ENCODE measurements at regions not wholly inside any gene's neighbourhood (a gene's known extent, or its start where the extent isn't known, plus 50 kb on each side); places are given as distances from the start of the nearest gene placed in this dataset.
A peak's percentile ranks its signal among the peaks of the same experiment; 100 is the strongest.

DNA sequence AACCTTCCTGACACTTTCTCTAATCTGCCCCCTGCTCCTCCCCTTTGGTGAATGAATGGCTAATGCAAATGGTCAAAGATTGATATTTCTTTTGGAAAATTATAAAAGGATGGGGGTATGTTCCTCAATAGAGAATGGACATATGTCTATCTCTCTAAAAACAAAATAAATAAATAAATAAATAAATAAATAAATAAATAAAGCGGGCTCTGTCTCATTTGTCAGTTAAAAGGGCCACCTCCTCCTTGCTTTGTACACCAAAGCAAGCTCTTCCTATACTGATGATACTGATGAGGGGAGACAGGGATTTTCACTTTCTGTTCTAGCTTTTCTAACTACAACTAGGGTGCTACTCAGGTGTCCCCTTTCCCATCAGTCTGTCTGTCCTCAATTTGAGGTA lies 135.5 kb upstream of the SPACA1 start:
- H3K4me2 ChIP-seq (ENCODE audit: extremely low read depth, insufficient read depth, low read length): no peak overlapping the region
- H3K27me3 ChIP-seq (ENCODE audit: control insufficient read depth, insufficient read depth, low read length): no peaks in the 10 kb centered on the region
- no peak overlapping the region for H3K27ac ChIP-seq (ENCODE audit: insufficient read depth, low read length)
- H4K20me1 ChIP-seq (ENCODE audit: control insufficient read depth, extremely low read depth, insufficient read depth, low read length): no peaks in the 10 kb centered on the region
- no peaks in the 10 kb centered on the region for H3K36me3 ChIP-seq (ENCODE audit: control insufficient read depth, insufficient read depth, low read length)
- H3K4me3 ChIP-seq (replicated peaks in 1 of 4; ENCODE audit: control extremely low read depth in 1 of 4, insufficient read depth in 1 of 4, low read depth in 3 of 4, low read length in 4 of 4): no peak overlapping the region
- no peaks in the 10 kb centered on the region for H3K79me2 ChIP-seq (ENCODE audit: control insufficient read depth, insufficient read depth, low read length)
- H3K9me3 ChIP-seq (ENCODE audit: control insufficient read depth, insufficient read depth, low read depth, low read length): no peaks in the 10 kb centered on the region
- TF ChIP-seq, protein P1, sequence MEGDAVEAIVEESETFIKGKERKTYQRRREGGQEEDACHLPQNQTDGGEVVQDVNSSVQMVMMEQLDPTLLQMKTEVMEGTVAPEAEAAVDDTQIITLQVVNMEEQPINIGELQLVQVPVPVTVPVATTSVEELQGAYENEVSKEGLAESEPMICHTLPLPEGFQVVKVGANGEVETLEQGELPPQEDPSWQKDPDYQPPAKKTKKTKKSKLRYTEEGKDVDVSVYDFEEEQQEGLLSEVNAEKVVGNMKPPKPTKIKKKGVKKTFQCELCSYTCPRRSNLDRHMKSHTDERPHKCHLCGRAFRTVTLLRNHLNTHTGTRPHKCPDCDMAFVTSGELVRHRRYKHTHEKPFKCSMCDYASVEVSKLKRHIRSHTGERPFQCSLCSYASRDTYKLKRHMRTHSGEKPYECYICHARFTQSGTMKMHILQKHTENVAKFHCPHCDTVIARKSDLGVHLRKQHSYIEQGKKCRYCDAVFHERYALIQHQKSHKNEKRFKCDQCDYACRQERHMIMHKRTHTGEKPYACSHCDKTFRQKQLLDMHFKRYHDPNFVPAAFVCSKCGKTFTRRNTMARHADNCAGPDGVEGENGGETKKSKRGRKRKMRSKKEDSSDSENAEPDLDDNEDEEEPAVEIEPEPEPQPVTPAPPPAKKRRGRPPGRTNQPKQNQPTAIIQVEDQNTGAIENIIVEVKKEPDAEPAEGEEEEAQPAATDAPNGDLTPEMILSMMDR (conservative IDR thresholded peaks at IDR 0.05 in 1 of 2, IDR thresholded peaks at IDR 0.05 in 1 of 2; ENCODE audit: low read depth in 1 of 2, low read length in 2 of 2): no peak
- no peak for TF ChIP-seq EZH2 (IDR thresholded peaks at IDR 0.05; ENCODE audit: low read length, missing control alignments)
- no peak overlapping the region for H3K9ac ChIP-seq (ENCODE audit: insufficient read depth, low read length)
- H2AFZ ChIP-seq (ENCODE audit: low read length): no peak overlapping the region
- no peaks in the 10 kb centered on the region for H3K4me1 ChIP-seq (ENCODE audit: control insufficient read depth, extremely low read depth, insufficient read depth, low read length)
- no peak for DNase-seq (ENCODE audit: low read depth in 2 of 2)

DNA sequence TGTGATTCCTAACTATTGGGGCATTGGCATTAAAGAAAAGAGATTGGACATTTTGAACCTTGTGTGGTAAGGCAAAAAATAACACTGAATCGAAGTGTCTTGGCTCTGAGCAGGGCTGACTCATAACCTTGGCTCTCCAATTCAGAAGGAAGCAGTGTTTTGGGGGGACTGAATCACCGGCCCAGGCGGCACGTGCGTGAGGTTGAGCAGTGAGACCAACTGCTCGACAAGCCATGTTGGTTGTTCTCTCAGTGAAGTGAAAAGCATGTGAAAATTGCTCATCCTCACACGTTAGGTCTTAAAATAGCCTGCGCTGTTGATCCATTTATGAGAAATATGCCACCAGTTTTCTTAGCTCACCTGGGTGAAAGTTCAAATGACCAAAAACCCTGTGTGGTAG lies 137.8 kb upstream of the SPACA1 start:
- DNase-seq (ENCODE audit: low read depth in 2 of 2): peak; percentile 46 to 97
- Histone ChIP-seq H3K79me2 (ENCODE audit: control insufficient read depth, insufficient read depth, low read length) (no peaks in the 10 kb centered on the region), H3K4me1 (ENCODE audit: control insufficient read depth, extremely low read depth, insufficient read depth, low read length) (no peaks in the 10 kb centered on the region), H3K9me3 (ENCODE audit: control insufficient read depth, insufficient read depth, low read depth, low read length) (no peaks in the 10 kb centered on the region), H2AFZ (ENCODE audit: low read length) (no peak overlapping the region), H3K36me3 (ENCODE audit: control insufficient read depth, insufficient read depth, low read length) (no peaks in the 10 kb centered on the region), H3K27me3 (ENCODE audit: control insufficient read depth, insufficient read depth, low read length) (no peaks in the 10 kb centered on the region), H4K20me1 (ENCODE audit: control insufficient read depth, extremely low read depth, insufficient read depth, low read length) (no peaks in the 10 kb centered on the region), H3K9ac (ENCODE audit: insufficient read depth, low read length) (no peak overlapping the region), H3K4me3 (replicated peaks in 1 of 4; ENCODE audit: control extremely low read depth in 1 of 4, insufficient read depth in 1 of 4, low read depth in 3 of 4, low read length in 4 of 4) (no peak overlapping the region), H3K27ac (ENCODE audit: insufficient read depth, low read length) (no peak overlapping the region), H3K4me2 (ENCODE audit: extremely low read depth, insufficient read depth, low read length) (no peak overlapping the region)
- TF ChIP-seq EZH2 (IDR thresholded peaks at IDR 0.05; ENCODE audit: low read length, missing control alignments): no peak
- TF ChIP-seq, protein P1 (conservative IDR thresholded peaks at IDR 0.05 in 1 of 2, IDR thresholded peaks at IDR 0.05 in 1 of 2; ENCODE audit: low read depth in 1 of 2, low read length in 2 of 2): no peak

DNA sequence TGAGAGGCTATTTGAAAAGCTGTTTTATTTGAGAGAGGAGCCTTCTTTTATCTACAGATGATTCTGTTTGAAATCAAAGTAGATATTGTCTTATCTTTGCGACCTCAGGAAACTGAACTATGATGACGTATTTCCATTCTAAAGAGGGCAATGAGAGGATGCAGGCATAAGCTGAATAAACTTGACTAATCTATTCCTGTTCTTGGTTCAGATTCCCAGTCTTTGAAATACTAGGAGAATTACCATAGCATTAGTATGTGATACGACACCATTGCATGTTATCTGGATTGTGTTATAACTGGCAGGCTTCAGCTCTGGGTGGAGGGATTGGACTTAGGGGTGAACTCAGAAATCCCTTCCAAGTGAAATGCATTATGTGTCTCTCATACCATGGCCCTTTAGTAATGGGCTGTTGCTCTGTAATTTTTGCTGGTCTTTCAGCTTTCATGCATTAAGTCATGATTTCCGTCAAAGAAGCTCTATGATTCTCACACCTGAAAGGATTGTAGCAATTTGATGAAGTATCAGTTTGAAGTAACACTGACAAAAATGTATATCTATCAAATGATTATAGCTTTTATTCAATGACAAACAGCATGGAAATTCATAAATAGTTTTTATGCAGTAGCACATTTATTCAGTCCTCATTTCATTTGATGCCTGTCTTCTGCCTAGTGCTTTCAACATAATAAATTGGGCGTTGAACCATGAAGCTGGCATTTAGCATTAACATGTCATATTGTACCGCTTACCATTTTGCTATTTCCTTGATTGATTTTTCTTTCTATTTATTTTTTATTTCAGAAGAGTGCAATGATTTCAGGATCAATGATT lies 138.4 kb upstream of the SPACA1 start:
- H3K4me3 ChIP-seq (replicated peaks in 1 of 4; ENCODE audit: control extremely low read depth in 1 of 4, insufficient read depth in 1 of 4, low read depth in 3 of 4, low read length in 4 of 4): no peak overlapping the region
- H4K20me1 ChIP-seq (ENCODE audit: control insufficient read depth, extremely low read depth, insufficient read depth, low read length): no peaks in the 10 kb centered on the region
- H3K4me1 ChIP-seq (ENCODE audit: control insufficient read depth, extremely low read depth, insufficient read depth, low read length): no peaks in the 10 kb centered on the region
- H3K9ac ChIP-seq (ENCODE audit: insufficient read depth, low read length): no peak overlapping the region
- H3K27ac ChIP-seq (ENCODE audit: insufficient read depth, low read length): no peak overlapping the region
- H3K9me3 ChIP-seq (ENCODE audit: control insufficient read depth, insufficient read depth, low read depth, low read length): no peaks in the 10 kb centered on the region
- H3K27me3 ChIP-seq (ENCODE audit: control insufficient read depth, insufficient read depth, low read length): no peaks in the 10 kb centered on the region
- peak in 1 of 2 donors; percentile 78 for DNase-seq (ENCODE audit: low read depth in 2 of 2)
- no peak overlapping the region for H3K4me2 ChIP-seq (ENCODE audit: extremely low read depth, insufficient read depth, low read length)
- H3K79me2 ChIP-seq (ENCODE audit: control insufficient read depth, insufficient read depth, low read length): no peaks in the 10 kb centered on the region
- H2AFZ ChIP-seq (ENCODE audit: low read length): no peak overlapping the region
- no peaks in the 10 kb centered on the region for H3K36me3 ChIP-seq (ENCODE audit: control insufficient read depth, insufficient read depth, low read length)
- TF ChIP-seq, protein P1 (conservative IDR thresholded peaks at IDR 0.05 in 1 of 2, IDR thresholded peaks at IDR 0.05 in 1 of 2; ENCODE audit: low read depth in 1 of 2, low read length in 2 of 2): no peak
- TF ChIP-seq EZH2 (IDR thresholded peaks at IDR 0.05; ENCODE audit: low read length, missing control alignments): no peak
